HPDE6-E6E7 (cell line): ENCODE measurements at regions not wholly inside any gene's neighbourhood (a gene's known extent, or its start where the extent isn't known, plus 50 kb on each side); places are given as distances from the start of the nearest gene placed in this dataset.

Experiments used
- DNase-seq: peaks from one replicate; pipeline ENCODE4 v3.0.0; 2011; ENCODE audit warnings: missing footprints; ENCODE audit errors: extremely low spot score

DNA sequence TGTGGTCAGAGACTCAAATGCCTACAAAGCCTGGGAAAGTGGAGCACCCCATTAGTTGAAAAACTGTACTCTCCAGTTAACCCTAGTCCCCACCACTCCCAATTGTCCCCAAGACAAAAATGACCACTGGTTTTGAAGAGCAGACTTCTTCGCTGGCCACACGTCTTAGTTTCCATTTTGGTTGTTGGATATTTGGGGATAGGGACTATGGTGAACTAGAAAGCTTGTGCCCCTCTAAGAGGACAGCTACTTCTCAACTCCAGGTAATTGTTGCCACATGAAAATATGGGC is 109.4 kb upstream of the SPRY4 start:
- no peak for DNase-seq

- no peak for DNase-seq
These were observed 108.9 kb upstream of the SPRY4 start for GRCh38 chr5:142433526-142434321.

DNA sequence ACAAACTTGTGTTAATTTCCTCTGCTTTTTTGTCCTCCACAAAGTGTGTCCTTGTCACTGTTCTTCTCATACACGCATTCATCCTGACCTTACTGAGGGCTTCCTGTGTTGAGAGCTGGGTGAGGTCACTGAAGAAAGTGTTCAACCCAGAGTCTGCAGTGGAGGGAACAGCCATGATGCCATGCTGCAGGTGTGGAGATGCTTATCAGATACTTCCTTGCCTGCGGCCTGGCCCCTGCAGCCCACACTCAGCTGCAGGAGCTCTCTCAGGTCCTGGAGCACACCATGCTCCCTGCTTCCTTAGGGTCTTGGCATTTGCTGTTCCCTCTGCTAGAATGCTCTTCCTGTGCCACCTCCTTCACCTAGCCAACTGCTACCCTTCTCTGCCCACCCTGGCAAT is 108.1 kb upstream of the SPRY4 start:
- no peak for DNase-seq

- DNase-seq, result no peak
These were observed 107.6 kb upstream of the SPRY4 start for GRCh38 chr5:142432369-142432863.

DNA sequence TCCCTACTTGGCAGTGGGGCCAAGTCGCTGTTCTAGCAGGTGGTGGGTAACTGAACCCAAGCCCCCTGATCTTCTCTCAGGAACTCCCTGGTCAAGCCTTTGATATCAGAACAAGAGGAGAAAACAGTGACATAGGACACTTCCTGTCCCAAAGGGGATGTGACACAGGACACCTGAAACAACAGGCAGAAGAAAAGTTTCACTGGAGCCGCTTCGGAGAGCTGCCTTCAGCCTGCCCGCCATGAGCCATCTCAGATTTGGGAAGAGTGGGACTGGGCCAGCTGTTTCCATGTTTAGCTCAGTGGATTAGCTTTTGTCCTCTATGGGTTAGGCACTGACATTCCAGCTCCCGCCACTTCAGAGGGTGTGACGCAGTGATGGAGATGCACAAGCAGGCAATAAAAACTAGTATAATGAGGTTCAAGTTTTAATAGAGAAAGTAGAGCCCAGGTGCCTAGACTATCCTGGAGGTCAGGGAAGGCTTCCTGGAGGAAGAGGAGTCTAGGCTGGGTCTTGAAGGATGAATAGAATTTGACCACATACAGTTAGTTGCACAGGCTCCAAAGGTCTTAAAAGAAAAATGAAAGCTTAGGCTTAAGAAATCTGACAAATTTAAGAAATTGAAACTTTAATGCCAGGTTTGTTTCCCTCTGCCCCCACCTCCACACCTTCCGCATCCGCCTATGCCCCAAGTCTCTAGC is 104.1 kb upstream of the SPRY4 start:
- no peak for DNase-seq

GRCh38 chr5:142428036-142428772 is 103.4 kb upstream of the SPRY4 start:
- DNase-seq, result no peak

- no peak for DNase-seq
These were observed 102.7 kb upstream of the SPRY4 start for GRCh38 chr5:142427529-142427928.

GRCh38 chr5:142427015-142427364 is 102.2 kb upstream of the SPRY4 start:
- no peak for DNase-seq

DNA sequence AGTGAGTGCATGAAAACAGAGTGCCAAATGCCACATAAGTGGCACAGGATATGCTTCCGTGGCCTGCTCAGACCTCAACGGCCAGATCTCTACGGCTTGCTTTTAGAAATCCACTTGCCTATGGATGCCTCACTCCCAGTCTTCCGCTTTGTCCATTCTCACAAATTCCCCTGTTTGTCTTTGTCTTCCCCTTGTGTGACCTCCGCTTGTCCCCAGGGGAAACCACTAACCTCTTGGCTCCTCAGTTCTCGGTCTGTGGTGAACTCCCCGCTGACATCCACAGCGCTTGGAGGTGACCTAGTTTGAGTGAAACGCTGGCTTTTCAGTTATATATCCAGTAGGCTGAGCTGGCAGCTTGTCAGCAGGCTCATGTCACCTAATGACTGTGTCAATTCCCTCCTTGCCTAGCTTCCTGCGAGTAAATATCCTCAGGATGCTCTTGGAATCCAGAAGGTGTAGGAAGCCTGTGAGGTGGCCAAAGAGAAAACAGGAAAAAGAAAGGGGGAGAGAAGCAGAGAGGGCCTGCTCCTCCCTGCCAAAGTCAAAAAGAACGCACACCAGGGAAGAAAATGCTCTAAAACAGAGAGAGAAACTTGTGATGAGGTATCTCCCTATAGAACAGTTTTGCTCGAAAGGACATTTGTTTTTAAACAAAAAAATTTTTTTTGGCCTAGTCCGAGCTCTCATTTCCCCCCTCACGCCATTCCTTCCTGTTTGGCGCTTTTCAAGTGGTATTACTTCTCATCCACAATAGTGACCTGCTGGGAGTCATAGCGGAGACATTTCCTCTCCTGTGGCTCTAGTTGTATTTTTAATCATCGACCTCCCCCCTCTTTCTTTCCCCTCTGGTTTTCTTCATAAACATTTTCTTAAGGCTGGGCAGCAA is 101.6 kb upstream of the SPRY4 start:
- DNase-seq, result no peak

DNA sequence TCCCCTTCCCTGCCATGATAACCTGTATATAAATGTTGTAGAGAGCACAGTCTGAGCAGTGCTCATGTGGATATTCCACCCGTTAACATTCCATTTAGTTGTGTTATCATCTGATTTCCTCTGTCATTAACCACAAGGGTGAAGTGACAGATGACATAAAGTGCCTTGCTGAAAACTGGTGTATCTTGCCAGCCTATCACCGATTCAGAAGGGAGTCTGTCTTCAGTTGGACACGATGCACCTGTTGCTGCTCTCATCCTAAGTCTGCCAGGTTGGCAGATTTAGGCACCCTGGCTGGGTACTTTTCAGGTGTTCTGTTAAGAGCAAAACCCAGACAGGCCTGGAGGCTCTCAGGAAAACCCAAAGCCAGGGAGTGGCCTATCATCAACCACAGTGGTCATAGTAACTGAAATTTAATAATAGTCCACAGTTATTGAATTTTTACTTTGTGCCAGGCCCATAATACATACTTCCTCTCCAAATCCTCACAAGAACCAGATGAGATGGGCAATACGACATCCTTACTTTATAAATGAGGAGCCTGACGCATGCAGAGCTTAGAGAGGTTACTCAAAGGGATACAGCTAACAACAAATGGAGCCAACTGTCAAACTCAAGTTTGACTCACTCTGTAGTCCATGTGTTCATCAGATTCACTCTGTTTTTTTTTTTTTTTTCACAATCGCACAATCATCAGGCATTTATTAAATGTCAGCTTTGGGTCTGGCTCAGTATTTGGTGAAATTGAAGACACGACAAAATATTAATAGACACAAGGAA is 100.7 kb upstream of the SPRY4 start:
- DNase-seq, result no peak

DNA sequence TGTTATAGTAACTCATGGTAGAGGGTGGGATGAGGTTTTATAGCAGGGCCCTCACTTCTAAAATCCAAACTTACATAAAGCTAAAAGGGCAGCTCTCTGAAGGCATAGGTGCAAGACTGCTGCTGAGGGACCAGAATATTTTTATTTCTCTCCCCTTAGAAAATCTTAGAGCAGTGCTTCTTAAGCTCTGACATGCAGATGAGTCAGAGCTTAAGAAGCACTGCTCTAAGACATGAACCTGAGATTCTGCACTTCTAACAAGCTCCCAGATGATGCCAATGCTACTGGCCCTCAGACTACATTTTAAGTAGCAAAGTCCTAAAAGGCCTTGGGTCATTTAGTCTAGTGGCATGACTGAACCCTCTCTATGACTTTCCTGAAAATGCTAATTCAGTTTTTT is 97.6 kb upstream of the SPRY4 start:
- no peak for DNase-seq

DNA sequence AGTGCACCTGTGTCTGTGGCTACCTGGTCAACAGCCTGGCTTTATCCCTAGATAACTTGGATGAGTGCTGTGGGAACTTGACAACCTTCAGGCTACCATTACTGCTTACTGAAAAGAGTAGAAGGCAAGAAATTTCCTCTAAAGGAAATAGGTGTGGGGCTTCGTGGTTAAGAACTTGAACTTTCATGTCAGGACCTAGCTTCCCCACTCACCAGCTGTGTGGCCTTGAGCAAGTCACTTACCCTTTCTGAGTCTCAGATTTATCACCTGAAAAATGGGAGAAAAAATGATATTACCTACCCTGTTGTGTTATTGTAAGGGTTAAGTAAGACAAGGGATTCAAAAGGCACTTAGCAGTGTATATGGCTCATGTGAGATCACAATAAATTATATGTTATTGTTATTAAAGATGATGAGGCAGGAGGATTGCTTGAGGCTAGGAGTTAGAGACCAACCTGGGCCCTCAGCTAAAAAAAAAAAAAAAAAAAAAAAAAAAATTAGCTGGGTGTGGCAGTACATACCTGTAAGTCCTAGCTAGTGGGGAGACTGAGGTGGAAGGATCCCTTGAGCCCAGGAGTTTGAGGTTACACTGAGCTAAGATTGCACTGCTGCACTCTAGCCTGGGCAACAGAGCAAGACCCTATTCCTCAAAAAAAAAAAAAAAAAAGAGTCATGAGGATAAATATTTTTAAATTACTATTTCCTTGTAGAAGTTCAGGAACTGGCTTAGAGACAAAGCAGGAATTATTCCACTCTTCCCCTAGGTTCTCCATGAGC is 97.0 kb upstream of the SPRY4 start:
- no peak for DNase-seq

DNA sequence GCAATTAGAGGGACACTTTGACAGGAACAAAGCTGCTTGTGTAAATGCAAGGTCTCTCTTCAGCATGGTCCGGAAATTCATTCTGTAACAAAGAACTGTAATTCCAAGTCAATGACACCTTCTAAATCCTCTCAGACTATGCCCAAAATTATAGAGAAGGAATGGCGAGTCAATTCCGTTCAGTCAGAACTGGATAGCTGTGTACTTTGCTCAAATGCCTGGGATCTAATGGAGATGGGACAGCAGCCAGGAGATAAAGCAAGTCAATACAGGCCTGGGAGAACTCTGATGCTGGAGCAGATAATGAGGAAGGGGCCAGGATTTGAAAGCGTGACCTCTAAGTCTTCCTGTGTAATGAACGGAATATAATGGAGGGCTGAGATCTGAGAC is 96.4 kb upstream of the SPRY4 start:
- DNase-seq, result no peak

DNA sequence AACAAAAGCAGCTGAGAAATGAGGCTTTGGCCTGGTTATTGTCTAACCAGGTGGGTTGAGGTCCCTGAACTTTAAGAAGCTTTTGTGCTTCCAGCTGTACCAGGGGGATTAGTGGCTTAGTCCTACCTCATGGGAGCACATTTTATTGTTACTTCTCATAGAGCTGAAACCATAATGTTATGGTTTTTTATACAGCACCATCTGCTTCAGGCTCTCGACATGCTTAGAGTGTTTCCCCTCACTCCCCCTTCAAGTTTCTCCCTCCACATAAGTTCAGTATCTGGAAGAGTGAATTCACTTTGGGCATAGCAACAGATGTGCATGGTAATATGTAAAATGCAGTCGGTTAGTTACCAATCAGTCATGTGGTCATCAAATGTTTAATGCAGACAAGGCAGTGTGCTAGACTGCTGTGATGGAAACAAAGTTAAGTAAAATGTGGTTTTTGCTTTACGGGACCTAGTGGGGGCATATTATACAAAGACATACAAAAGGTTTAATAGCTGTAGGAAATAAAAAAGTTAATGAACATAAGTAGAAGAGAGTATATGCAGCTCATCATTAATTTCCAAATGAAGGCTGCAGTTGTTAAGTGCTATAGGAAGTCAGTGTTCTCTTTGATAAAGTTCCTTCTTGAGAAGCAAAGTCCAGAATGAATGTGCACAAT is 95.9 kb upstream of the SPRY4 start:
- DNase-seq, result no peak

DNA sequence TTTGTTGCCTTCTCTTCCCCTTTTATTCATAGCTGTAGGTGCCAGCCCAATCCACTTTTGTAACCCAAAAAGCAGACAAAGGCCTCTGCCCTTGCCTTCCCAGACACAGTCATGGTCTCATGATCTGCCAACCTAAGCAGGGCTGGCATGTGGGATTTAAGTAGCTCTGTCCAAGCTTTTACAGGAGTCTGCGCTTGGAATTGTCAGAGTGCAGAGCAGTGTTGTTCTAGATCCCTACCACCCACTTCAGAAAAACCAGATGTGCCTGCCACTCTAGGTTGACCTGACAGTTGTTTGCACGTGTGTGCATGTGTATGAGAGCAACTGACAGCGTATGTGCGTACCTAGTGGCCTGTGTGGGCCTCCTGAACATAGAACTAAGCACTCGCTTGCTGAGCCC is 87.8 kb upstream of the SPRY4 start:
- DNase-seq, result no peak

DNA sequence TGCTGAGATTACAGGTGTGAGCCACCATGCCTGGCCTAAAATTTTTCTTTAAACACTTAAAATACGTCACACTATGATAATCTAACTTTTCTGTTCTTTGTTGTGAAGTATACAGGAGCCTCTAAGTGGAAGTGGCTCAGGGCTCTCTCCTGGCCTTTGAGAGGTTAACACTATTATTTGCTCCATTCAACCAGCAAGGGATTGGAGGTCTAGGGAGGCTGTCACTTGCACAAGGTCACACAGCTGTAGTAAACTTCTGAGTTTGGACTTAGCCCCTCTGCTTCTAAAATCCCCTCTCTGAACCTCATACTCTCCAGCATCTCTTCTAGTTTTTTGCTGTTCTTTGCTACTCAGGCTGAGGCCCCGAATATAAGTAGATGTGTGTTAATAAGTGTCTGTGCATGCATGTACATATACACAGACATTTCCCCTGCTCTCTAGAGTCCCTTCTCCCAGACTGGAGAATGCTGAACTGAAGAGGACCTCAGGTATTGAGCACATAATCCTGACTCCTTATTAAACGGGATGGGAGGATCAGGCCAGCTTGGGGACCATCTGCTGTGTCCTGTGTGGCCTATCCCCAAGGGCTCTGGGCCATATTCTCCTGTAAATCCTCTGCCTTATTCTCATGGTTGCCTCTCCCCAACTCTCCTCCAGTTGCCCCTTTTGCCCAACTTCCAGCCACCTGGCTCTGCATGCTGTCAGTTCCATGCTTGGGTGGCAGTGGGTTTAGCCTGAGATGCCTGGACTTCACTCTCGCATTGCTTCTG is 87.0 kb upstream of the SPRY4 start:
- DNase-seq, result no peak

DNA sequence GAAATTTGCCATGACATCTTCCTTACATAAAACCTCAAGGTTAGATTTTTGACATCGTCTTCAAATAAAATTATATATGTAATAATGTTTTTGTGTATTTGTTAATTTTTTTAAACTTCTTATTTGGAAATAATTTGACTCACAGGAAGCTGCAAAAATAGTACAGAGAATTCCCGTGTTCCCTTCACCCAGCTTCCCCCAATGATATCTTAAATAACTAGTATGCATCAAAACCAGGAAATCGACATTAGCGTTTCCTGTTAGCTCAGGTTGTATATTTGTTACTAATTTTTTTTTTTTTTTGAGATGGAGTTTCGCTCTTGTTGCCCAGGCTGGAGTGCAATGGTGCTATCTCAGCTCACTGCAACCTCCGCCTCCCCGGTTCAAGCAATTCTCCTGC is 86.3 kb upstream of the SPRY4 start:
- no peak for DNase-seq

- DNase-seq, result no peak
These were observed 84.2 kb upstream of the SPRY4 start for GRCh38 chr5:142408981-142409481.

DNA sequence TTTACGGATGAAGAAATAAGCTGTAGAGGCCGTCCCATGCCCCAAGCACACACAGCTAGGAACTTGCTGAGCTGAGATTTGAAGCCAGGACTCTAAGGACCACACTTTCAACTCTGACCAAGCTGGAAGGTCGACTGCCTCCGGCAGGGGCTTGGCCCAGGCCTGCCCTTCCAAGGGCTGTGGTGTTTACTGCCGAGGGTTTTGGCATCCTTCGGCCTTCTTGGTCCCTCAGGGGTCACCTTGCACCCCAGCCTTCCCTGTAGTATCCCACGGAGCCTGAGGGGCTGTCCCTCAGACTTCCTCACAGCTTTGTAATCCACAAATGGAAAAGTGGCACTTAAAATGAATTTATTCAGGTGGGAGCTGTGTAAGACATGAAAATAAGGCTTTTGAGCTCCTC is 83.7 kb upstream of the SPRY4 start:
- DNase-seq, result no peak
